ENCODE measurements at regions not wholly inside any gene's neighbourhood (a gene's known extent, or its start where the extent isn't known, plus 50 kb on each side); places are given as distances from the start of the nearest gene placed in this dataset.

GRCh38 chr12:93116632-93117031 is 187.5 kb upstream of the EEA1 start:
- peaks cover 7% of the 10 kb centered on the region for H3K4me1 ChIP-seq (replicated peaks; ENCODE audit: insufficient read depth)
- POLR2A ChIA-PET (ENCODE audit: unreplicated experiment), result interaction anchor here (0.6 kb wide), 1 partner anchor 260 kb away, joined by 3 read pairs; no protein-coding TSS in a partner anchor
- CTCF ChIA-PET, result no interaction called here
- DNase-seq, result no peak
- no peak overlapping the region for H3K4me2 ChIP-seq
- H3K79me2 ChIP-seq (ENCODE audit: low read depth), result no peaks in the 10 kb centered on the region
- H2AFZ ChIP-seq, result no peak overlapping the region
- H3K27ac ChIP-seq, result no peak overlapping the region
- H3K27me3 ChIP-seq (ENCODE audit: insufficient read depth, low read depth), result no peaks in the 10 kb centered on the region
- no peaks in the 10 kb centered on the region for H3F3A ChIP-seq (ENCODE audit: insufficient read depth, low read depth)
- no peaks in the 10 kb centered on the region for H4K20me1 ChIP-seq (ENCODE audit: insufficient read depth)
- H3K9me2 ChIP-seq (ENCODE audit: insufficient read depth), result no peaks in the 10 kb centered on the region
- no peak overlapping the region for H3K4me3 ChIP-seq
- no peaks in the 10 kb centered on the region for H3K36me3 ChIP-seq (ENCODE audit: low read depth)
- no TSS peak for BruUV-seq (replicated peaks)
- intact Hi-C loops (cut with micrococcal nuclease; ENCODE audit: unreplicated experiment), result no loop called here
- H3K9me3 ChIP-seq (ENCODE audit: insufficient read depth, low read depth), result no peaks in the 10 kb centered on the region
- TF ChIP-seq EZH2 (IDR thresholded peaks at IDR 0.05; ENCODE audit: low read depth) (no peak), CTCF (conservative IDR thresholded peaks at IDR 0.05) (no peak)

- H3K4me2 ChIP-seq, result peak overlapping the region; percentile 42
- no peaks in the 10 kb centered on the region for H3K27me3 ChIP-seq (ENCODE audit: insufficient read depth, low read depth)
- H3F3A ChIP-seq (ENCODE audit: insufficient read depth, low read depth), result peaks cover 17% of the 10 kb centered on the region
- peak overlapping the region; percentile 75 for H3K27ac ChIP-seq
- ChIA-PET CTCF (no interaction called here), POLR2A (ENCODE audit: unreplicated experiment) (interaction anchor here (0.6 to 0.7 kb wide), 4 partner anchors 14 to 85 kb away, joined by 3 to 11 read pairs (median 7); no protein-coding TSS in a partner anchor)
- no peak for TF ChIP-seq EZH2 (IDR thresholded peaks at IDR 0.05; ENCODE audit: low read depth)
- TF ChIP-seq CTCF (conservative IDR thresholded peaks at IDR 0.05), result no peak
- H3K9me2 ChIP-seq (ENCODE audit: insufficient read depth), result no peaks in the 10 kb centered on the region
- peak in 1 of 2 experiments; percentile 42 for DNase-seq
- H3K9me3 ChIP-seq (ENCODE audit: insufficient read depth, low read depth), result no peaks in the 10 kb centered on the region
- no peaks in the 10 kb centered on the region for H3K36me3 ChIP-seq (ENCODE audit: low read depth)
- intact Hi-C loops (cut with micrococcal nuclease; ENCODE audit: unreplicated experiment), result no loop called here
- H3K4me1 ChIP-seq (replicated peaks; ENCODE audit: insufficient read depth), result peaks cover 18% of the 10 kb centered on the region
- H4K20me1 ChIP-seq (ENCODE audit: insufficient read depth), result no peaks in the 10 kb centered on the region
- BruUV-seq (replicated peaks), result no TSS peak
- no peak overlapping the region for H2AFZ ChIP-seq
- no peak overlapping the region for H3K4me3 ChIP-seq
- no peaks in the 10 kb centered on the region for H3K79me2 ChIP-seq (ENCODE audit: low read depth)
These were observed 192.8 kb upstream of the EEA1 start for GRCh38 chr12:93121729-93122488.

GRCh38 chr12:93122569-93123091 is 193.5 kb upstream of the EEA1 start:
- Histone ChIP-seq H3K9me3 (ENCODE audit: insufficient read depth, low read depth) (no peaks in the 10 kb centered on the region), H3K27me3 (ENCODE audit: insufficient read depth, low read depth) (no peaks in the 10 kb centered on the region), H3K36me3 (ENCODE audit: low read depth) (no peaks in the 10 kb centered on the region), H3K9me2 (ENCODE audit: insufficient read depth) (no peaks in the 10 kb centered on the region), H3K4me3 (no peak overlapping the region), H4K20me1 (ENCODE audit: insufficient read depth) (no peaks in the 10 kb centered on the region), H3K4me1 (replicated peaks; ENCODE audit: insufficient read depth) (peaks cover 23% of the 10 kb centered on the region), H3K79me2 (ENCODE audit: low read depth) (no peaks in the 10 kb centered on the region), H3K27ac (peak overlapping the region; percentile 75), H2AFZ (no peak overlapping the region), H3K4me2 (peak overlapping the region; percentile 42), H3F3A (ENCODE audit: insufficient read depth, low read depth) (peaks cover 17% of the 10 kb centered on the region)
- intact Hi-C loops (cut with micrococcal nuclease; ENCODE audit: unreplicated experiment), result no loop called here
- peak in 1 of 2 experiments; percentile 86 for DNase-seq
- no TSS peak for BruUV-seq (replicated peaks)
- ChIA-PET POLR2A (ENCODE audit: unreplicated experiment) (interaction anchor here (0.6 to 0.7 kb wide), 4 partner anchors 13 to 84 kb away, joined by 3 to 11 read pairs (median 7); no protein-coding TSS in a partner anchor), CTCF (no interaction called here)
- no peak for TF ChIP-seq EZH2 (IDR thresholded peaks at IDR 0.05; ENCODE audit: low read depth)
- TF ChIP-seq CTCF (conservative IDR thresholded peaks at IDR 0.05), result no peak
